GM13976 (cell line): ENCODE measurements at regions not wholly inside any gene's neighbourhood (a gene's known extent, or its start where the extent isn't known, plus 50 kb on each side); places are given as distances from the start of the nearest gene placed in this dataset.
"Not testable (repeated sequence)": the region's sequence is repeated elsewhere in the genome, so short reads cannot be mapped to it uniquely, and the experiment has no call there.

Experiments used
- DNase-seq: peaks from one replicate; pipeline ENCODE4 v3.0.0; 2012; ENCODE audit warnings: low spot score
- CTCF ChIP-seq: IDR thresholded peaks from 2 replicates; pipeline ENCODE4 v1.5.1; 2012; ENCODE audit warnings: borderline replicate concordance, mild to moderate bottlenecking; ENCODE audit not compliant: insufficient read depth; ENCODE audit errors: extremely low read depth, missing control alignments, control extremely low read depth
- in situ Hi-C: fragments of 300-500 bp; cut with MboI; formaldehyde crosslinking; loops from one replicate; pipeline ENCODE4 v1.12.0; 2022; ENCODE audit warnings: low sequenced_read_pairs, mixed read lengths, inconsistent platforms; ENCODE audit not compliant: unreplicated experiment

DNA sequence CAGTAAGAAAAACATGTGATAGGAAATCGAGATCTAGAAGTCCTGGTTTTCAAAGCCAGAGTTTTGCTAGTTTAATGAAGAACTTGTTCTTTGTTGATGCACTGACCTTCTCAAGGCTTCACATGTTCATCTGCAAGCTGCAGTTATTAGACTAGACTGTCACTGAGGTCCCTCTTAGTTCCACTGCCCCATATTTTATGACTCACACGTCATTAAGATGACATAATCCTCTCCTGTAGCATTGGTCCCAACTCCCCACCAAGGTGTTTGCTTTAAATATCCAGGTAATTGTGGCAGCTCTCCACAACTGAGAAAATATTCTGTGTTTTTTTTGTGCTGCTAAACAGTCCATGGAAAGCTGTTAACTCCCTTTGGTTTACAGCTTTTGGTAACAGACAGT, 149.7 kb downstream of the MREG start:
- TF ChIP-seq CTCF = no peak
- in situ Hi-C loops = no loop called here
- DNase-seq = no peak

DNA sequence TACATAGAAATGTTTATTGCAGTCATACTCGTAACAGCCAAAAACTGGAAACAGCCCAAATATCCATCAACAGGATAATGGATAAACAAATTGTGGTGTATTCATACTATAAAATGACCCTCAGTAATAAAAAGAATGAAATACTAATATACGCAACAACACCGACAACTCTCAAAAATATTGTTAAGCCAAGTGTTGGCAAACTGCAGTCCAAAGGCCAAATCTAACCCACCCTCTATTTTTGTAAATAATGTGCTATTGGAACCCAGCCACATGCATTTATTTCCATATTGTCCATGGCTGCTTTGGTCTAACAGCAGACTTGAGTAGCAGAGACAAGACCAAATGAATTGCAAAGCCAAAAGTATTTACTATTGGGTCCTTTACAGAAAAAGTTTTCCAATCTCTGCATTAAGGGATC, 151.0 kb downstream of the MREG start:
- DNase-seq = no peak
- in situ Hi-C loops = no loop called here
- TF ChIP-seq CTCF = no peak

DNA sequence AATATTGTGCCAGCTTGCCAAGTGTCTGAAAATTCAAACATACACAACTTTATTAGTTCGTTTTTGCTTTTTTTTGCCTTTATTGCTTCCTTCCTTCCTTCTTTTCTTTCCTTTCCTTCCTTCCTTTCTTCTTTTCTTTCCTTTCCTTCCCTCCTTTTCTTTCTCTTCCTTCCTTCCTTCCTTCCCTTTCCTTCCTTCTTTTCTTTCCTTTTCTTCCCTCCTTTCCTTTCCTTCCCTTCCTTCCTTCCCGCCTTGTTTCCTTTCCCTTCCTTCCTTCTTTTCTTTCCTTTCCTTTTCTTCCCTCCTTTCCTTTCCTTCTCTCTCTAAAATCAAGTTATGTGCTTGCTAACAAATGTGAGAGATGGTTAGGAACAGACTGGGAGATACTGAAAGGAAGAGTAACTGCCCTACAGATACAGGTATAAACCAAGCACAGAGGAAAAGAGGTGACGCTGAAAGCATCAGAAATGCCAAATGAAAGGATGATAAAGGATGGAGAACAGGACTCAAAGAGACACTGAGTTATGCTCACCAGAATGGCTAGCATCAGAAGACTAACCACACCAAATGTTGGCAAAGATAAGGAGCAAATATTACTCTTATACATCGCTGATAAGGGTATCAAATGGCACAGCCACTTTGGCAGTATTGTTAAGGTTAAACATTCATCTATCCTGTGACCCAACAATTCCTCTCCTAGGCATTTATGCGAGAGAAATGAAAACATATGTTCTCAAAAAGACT, 151.6 kb downstream of the MREG start:
- in situ Hi-C loops = no loop called here
- no peak for TF ChIP-seq CTCF

DNA sequence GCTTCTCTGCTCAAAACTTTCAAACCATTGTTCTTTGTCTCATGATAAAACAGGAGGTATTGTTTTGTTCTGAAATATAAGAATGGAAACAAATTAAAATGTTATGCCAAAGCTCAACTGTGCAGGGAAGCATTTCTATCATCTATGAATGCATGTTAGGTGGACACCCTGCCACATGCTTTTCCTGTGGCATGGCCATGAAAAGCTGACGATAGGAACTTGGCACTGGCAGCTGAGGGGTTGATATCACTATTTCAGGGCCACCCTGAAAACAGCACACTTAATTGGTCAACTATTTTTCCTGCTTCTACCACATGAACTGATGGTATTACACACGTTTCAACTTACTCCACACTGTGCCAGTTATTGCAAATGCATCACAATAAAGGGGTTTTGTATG, 157.3 kb downstream of the MREG start:
- in situ Hi-C loops = no loop called here
- no peak for DNase-seq
- TF ChIP-seq CTCF = no peak

More for the DNA sequence above, 151.6 kb downstream of the MREG start:
- DNase-seq = no peak

GRCh38 chr2:215855308-215855707, 158.0 kb downstream of the MREG start:
- DNase-seq, in situ Hi-C loops: not testable (repeated sequence)

- DNase-seq = no peak
Measured at GRCh38 chr2:215854008-215854407, 159.3 kb downstream of the MREG start.

DNA sequence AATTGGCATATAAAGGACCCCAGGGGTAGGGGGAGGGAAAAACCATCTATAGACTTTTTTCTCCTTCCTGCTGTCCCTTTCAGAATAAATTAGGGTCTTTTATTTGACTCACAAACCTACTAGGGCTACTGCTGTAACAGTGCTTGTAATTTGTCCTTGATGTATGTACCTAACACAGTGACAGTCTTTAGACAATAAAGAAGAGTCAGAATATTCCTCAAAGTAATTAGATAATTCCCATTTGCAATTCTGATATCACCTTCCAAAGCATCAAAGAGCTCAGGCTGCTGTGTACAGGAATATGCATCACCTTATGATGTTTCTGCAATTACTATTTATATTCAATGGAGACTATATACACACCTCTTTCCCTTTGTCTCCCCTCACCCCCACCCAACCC, 161.7 kb downstream of the MREG start:
- in situ Hi-C loops = no loop called here
- TF ChIP-seq CTCF = no peak
- DNase-seq = no peak

More at GRCh38 chr2:215854008-215854407, 159.3 kb downstream of the MREG start:
- in situ Hi-C loops = no loop called here
- TF ChIP-seq CTCF = no peak
